ENCODE measurements at regions not wholly inside any gene's neighbourhood (a gene's known extent, or its start where the extent isn't known, plus 50 kb on each side); places are given as distances from the start of the nearest gene placed in this dataset.

DNA sequence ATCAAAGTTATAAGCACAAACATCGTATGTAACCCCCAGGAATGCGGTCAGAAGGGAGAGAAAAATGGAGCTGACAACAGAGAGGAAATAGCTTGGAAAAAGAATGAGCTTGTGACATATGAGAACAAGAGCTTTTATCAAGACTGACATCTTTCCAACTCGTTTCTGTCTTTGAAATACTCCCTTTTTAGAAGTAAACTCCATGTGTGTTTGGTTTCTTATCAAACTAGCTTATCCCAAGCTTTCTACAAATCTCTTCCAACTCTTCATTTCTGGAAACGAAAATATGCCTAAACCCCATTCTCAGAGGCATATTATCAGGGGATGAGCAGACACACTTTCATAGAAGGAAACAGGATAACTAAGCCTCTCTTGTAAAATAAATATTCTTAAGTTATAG lies 235.4 kb downstream of the NAF1 start:
- TF ChIP-seq, protein P1, sequence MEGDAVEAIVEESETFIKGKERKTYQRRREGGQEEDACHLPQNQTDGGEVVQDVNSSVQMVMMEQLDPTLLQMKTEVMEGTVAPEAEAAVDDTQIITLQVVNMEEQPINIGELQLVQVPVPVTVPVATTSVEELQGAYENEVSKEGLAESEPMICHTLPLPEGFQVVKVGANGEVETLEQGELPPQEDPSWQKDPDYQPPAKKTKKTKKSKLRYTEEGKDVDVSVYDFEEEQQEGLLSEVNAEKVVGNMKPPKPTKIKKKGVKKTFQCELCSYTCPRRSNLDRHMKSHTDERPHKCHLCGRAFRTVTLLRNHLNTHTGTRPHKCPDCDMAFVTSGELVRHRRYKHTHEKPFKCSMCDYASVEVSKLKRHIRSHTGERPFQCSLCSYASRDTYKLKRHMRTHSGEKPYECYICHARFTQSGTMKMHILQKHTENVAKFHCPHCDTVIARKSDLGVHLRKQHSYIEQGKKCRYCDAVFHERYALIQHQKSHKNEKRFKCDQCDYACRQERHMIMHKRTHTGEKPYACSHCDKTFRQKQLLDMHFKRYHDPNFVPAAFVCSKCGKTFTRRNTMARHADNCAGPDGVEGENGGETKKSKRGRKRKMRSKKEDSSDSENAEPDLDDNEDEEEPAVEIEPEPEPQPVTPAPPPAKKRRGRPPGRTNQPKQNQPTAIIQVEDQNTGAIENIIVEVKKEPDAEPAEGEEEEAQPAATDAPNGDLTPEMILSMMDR (IDR thresholded peaks at IDR 0.05; ENCODE audit: low read depth, low read length, missing input control) = no peak
- TF ChIP-seq RXRA (IDR thresholded peaks at IDR 0.05) = no peak

All from liver (tissue), 3 donors.